ENCODE measurements at regions not wholly inside any gene's neighbourhood (a gene's known extent, or its start where the extent isn't known, plus 50 kb on each side); places are given as distances from the start of the nearest gene placed in this dataset.
A peak's percentile ranks its signal among the peaks of the same experiment; 100 is the strongest.
"Not testable (repeated sequence)": the region's sequence is repeated elsewhere in the genome, so short reads cannot be mapped to it uniquely, and the experiment has no call there.

DNA sequence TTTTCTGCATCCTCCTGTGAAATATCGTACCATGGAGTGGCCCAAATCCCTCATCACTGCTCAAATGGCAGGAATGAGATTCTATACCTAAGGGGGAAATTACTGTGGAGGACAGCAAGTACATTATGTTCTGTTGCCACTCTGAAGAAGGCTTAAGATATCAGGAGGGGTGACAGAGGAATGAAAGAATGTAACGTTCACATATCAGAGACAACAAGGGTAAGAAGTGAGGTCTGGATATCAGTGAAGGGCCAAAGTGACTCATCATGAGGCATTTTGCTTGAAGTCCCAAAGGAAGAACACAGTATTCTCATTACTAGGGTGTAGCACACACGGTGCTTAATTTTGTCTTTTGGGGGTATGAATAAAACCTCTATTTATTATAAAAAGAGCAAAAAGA lies 71.5 kb upstream of the SLC13A1 start:
- Histone ChIP-seq H3K9me2 (replicated peaks; ENCODE audit: insufficient read depth) (no peaks in the 10 kb centered on the region), H3K4me2 (no peak overlapping the region), H3K4me1 (ENCODE audit: insufficient read depth) (no peaks in the 10 kb centered on the region), H2AFZ (no peak overlapping the region), H3K79me2 (no peaks in the 10 kb centered on the region), H3K27ac (peak overlapping the region; percentile 62), H4K20me1 (ENCODE audit: insufficient read depth, poor library complexity, severe bottlenecking) (no peaks in the 10 kb centered on the region), H3K27me3 (no peaks in the 10 kb centered on the region), H3K36me3 (replicated peaks; ENCODE audit: insufficient read depth, low read depth) (no peaks in the 10 kb centered on the region), H3K9me3 (ENCODE audit: low read depth) (no peaks in the 10 kb centered on the region), H3K4me3 (no peak overlapping the region)
- TF ChIP-seq, protein P1, sequence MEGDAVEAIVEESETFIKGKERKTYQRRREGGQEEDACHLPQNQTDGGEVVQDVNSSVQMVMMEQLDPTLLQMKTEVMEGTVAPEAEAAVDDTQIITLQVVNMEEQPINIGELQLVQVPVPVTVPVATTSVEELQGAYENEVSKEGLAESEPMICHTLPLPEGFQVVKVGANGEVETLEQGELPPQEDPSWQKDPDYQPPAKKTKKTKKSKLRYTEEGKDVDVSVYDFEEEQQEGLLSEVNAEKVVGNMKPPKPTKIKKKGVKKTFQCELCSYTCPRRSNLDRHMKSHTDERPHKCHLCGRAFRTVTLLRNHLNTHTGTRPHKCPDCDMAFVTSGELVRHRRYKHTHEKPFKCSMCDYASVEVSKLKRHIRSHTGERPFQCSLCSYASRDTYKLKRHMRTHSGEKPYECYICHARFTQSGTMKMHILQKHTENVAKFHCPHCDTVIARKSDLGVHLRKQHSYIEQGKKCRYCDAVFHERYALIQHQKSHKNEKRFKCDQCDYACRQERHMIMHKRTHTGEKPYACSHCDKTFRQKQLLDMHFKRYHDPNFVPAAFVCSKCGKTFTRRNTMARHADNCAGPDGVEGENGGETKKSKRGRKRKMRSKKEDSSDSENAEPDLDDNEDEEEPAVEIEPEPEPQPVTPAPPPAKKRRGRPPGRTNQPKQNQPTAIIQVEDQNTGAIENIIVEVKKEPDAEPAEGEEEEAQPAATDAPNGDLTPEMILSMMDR (IDR thresholded peaks at IDR 0.05; ENCODE audit: poor library complexity) = no peak
- TF ChIP-seq EZH2phosphoT487 (IDR thresholded peaks at IDR 0.05; ENCODE audit: low read depth, severe bottlenecking, unreplicated experiment) (no peak), EZH2 (IDR thresholded peaks at IDR 0.05; ENCODE audit: borderline replicate concordance) (no peak)
- peak; percentile 23 for DNase-seq (ENCODE audit: low spot score)
- WGBS (ENCODE audit: low lambda C conversion rate, missing lambda C conversion rate) = 44% methylated on average over 3 of the region's 3 CpGs

DNA sequence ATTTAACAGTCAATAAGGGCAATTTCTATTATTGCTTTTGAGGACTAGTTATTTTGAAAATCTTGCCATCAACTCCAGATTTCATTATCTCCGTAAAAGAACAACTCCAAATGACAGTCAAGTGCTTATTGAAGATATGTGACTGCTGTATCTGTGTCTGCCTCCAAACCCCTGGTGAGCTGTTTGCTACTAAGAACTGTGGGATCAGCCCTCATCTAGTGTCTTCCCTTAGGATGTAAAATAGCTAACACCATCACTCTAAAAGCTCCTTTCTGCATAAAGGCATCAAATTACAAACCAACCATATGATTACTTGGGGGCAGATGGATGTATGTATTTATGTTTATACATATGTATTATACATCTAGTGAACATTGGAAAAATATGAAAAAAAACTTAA lies 70.8 kb upstream of the SLC13A1 start:
- 71% methylated on average over 1 of the region's 1 CpG for WGBS (ENCODE audit: low lambda C conversion rate, missing lambda C conversion rate)
- Histone ChIP-seq H4K20me1 (ENCODE audit: insufficient read depth, poor library complexity, severe bottlenecking) (no peaks in the 10 kb centered on the region), H3K4me3 (no peak overlapping the region), H3K9me2 (replicated peaks; ENCODE audit: insufficient read depth) (no peaks in the 10 kb centered on the region), H2AFZ (no peak overlapping the region), H3K79me2 (no peaks in the 10 kb centered on the region), H3K36me3 (replicated peaks; ENCODE audit: insufficient read depth, low read depth) (no peaks in the 10 kb centered on the region), H3K4me2 (no peak overlapping the region), H3K4me1 (ENCODE audit: insufficient read depth) (no peaks in the 10 kb centered on the region), H3K27ac (peak overlapping the region; percentile 31), H3K9me3 (ENCODE audit: low read depth) (no peaks in the 10 kb centered on the region), H3K27me3 (no peaks in the 10 kb centered on the region)
- no peak for DNase-seq (ENCODE audit: low spot score)
- no peak for TF ChIP-seq EZH2phosphoT487 (IDR thresholded peaks at IDR 0.05; ENCODE audit: low read depth, severe bottlenecking, unreplicated experiment)
- TF ChIP-seq EZH2 (IDR thresholded peaks at IDR 0.05; ENCODE audit: borderline replicate concordance) = no peak

DNA sequence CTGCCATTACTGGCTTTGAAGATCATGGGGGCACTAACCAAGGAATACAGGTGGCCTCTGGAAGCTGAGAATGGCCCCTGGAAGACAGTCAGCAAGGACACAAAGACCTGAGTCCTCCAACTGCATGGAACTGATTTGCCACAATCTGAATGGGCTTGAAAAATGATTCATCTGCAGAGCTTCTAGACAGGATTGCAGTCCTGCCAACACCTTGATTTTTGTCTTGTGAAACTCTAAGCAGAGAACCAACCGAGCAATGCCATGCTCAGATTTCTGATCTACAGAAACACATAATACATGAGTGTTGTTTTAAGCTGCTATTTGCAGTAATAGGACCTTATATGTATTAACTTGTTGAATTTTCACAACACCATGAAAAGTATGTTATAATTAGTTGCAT lies 66.1 kb upstream of the SLC13A1 start:
- no peaks in the 10 kb centered on the region for H3K27me3 ChIP-seq
- H3K27ac ChIP-seq = no peak overlapping the region
- no peak for DNase-seq (ENCODE audit: low spot score)
- no peak for TF ChIP-seq EZH2phosphoT487 (IDR thresholded peaks at IDR 0.05; ENCODE audit: low read depth, severe bottlenecking, unreplicated experiment)
- no peak for TF ChIP-seq EZH2 (IDR thresholded peaks at IDR 0.05; ENCODE audit: borderline replicate concordance)
- TF ChIP-seq, protein P1 (IDR thresholded peaks at IDR 0.05; ENCODE audit: poor library complexity) = no peak
- no peak overlapping the region for H2AFZ ChIP-seq
- H3K36me3 ChIP-seq (replicated peaks; ENCODE audit: insufficient read depth, low read depth) = no peaks in the 10 kb centered on the region
- H3K4me2 ChIP-seq = no peak overlapping the region
- no peaks in the 10 kb centered on the region for H3K9me3 ChIP-seq (ENCODE audit: low read depth)
- no peaks in the 10 kb centered on the region for H3K4me1 ChIP-seq (ENCODE audit: insufficient read depth)
- no peaks in the 10 kb centered on the region for H3K9me2 ChIP-seq (replicated peaks; ENCODE audit: insufficient read depth)
- no peaks in the 10 kb centered on the region for H3K79me2 ChIP-seq
- no peaks in the 10 kb centered on the region for H4K20me1 ChIP-seq (ENCODE audit: insufficient read depth, poor library complexity, severe bottlenecking)
- WGBS (ENCODE audit: low lambda C conversion rate, missing lambda C conversion rate) = 81% methylated on average over 1 of the region's 1 CpG
- H3K4me3 ChIP-seq = no peak overlapping the region

DNA sequence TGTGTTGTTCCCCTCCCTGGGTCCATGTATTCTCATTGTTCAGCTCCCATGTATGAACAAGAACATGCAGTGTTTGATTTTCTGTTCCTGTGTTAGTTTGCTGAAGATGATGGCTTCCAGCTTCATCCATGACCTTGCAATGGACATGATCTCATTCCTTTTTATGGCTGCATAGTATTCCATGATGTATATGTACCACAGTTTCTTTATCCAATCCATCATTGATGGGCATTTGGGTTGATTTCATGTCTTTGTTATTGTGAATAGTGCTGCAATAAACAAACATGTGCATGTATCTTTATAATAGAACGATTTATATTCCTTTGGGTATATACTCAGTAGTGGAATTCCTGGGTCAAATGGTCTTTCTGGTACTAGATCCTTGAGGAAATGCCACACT lies 65.1 kb upstream of the SLC13A1 start:
- not testable (repeated sequence) for DNase-seq (ENCODE audit: low spot score); H4K20me1 ChIP-seq (ENCODE audit: insufficient read depth, poor library complexity, severe bottlenecking); H3K27me3 ChIP-seq; H3K27ac ChIP-seq; H3K4me1 ChIP-seq (ENCODE audit: insufficient read depth); H3K9me2 ChIP-seq (replicated peaks; ENCODE audit: insufficient read depth); H3K4me3 ChIP-seq; H2AFZ ChIP-seq; H3K79me2 ChIP-seq; H3K4me2 ChIP-seq; H3K9me3 ChIP-seq (ENCODE audit: low read depth); H3K36me3 ChIP-seq (replicated peaks; ENCODE audit: insufficient read depth, low read depth)
- WGBS (ENCODE audit: low lambda C conversion rate, missing lambda C conversion rate) = 79% methylated on average over 1 of the region's 1 CpG
